ENCODE measurements at regions not wholly inside any gene's neighbourhood (a gene's known extent, or its start where the extent isn't known, plus 50 kb on each side); places are given as distances from the start of the nearest gene placed in this dataset.

GRCh38 chr2:40760071-40760666 lies 308.3 kb upstream of the SLC8A1 start:
- no peak for FAIRE-seq
- no peak for DNase-seq (ENCODE audit: low spot score in 2 of 2)

- DNase-seq (ENCODE audit: low spot score in 2 of 2), result no peak
- FAIRE-seq, result no peak
Measured at GRCh38 chr2:40773291-40773690, 321.4 kb upstream of the SLC8A1 start.

- no peak for DNase-seq (ENCODE audit: low spot score in 2 of 2)
- FAIRE-seq, result no peak
Measured at GRCh38 chr2:40783704-40784103, 331.8 kb upstream of the SLC8A1 start.

- DNase-seq (ENCODE audit: low spot score in 2 of 2) (no peak), FAIRE-seq (no peak)
Measured at GRCh38 chr2:40786636-40787035, 334.7 kb upstream of the SLC8A1 start.

DNA sequence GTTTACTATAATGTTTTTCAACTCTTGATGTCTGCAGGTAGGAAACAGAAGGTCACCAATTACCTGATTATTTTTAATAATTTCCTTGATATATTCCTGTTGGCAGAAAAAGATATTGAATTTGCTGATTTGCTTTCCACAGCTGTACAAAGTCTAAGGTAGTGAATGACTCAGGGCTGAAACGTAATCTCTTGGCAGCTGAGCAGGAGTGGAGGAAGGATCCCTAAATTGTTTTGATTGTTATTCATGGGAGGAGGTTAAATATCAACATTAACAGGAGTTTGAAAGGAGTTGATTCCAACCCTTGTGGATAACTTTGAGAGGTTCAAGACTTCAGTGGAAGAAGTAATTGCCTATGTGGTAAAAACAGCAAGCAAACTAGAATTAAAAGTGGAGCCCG lies 345.2 kb upstream of the SLC8A1 start:
- FAIRE-seq (no peak), DNase-seq (ENCODE audit: low spot score in 2 of 2) (no peak)

DNA sequence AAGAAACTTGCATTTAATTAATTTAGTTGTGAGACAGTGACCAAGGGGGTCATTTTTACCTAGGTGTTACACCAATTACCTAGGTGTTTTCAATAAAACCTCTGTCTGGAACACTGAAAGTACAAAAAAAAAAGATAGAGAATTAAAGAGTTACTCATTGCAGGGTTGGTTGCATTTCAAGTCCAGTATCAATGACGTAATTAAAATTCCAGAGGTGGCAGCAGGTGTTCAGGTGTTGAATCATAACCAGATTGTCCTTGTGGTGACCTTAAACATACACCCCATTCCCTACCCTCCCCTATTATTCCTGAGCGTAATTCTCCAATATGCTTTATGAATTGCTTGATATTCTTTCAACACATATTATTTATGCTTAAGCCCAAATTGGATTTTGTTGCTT lies 352.0 kb upstream of the SLC8A1 start:
- no peak for DNase-seq (ENCODE audit: low spot score in 2 of 2)
- FAIRE-seq, result no peak

DNA sequence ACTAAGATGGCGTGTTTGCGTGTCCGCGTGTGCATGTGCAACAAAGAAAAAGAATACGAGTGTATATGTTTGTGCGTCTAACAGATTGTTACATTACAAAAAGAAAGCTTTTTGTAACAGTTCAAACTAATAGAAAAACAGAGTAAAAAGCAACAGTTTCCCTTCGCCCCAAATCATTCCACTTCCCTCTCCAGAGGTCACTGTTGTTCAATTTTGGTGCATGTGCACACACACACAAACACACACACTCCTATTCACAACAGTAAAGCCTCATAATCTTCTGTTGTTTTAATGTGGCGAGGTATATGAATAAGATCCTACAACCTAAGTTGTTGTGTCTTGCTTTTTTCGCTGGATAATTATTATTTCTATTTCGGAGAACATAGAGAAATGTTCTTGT lies 357.3 kb upstream of the SLC8A1 start:
- no peak for FAIRE-seq
- no peak for DNase-seq (ENCODE audit: low spot score in 2 of 2)

- no peak for FAIRE-seq
Measured at GRCh38 chr2:40814616-40815015, 362.7 kb upstream of the SLC8A1 start.

GRCh38 chr2:40820319-40820718 lies 368.4 kb upstream of the SLC8A1 start:
- FAIRE-seq, result no peak
- DNase-seq (ENCODE audit: low spot score in 2 of 2), result no peak

More at GRCh38 chr2:40814616-40815015, 362.7 kb upstream of the SLC8A1 start:
- no peak for DNase-seq (ENCODE audit: low spot score in 2 of 2)

GRCh38 chr2:40823478-40823877 lies 371.6 kb upstream of the SLC8A1 start:
- no peak for DNase-seq (ENCODE audit: low spot score in 2 of 2)
- no peak for FAIRE-seq

DNA sequence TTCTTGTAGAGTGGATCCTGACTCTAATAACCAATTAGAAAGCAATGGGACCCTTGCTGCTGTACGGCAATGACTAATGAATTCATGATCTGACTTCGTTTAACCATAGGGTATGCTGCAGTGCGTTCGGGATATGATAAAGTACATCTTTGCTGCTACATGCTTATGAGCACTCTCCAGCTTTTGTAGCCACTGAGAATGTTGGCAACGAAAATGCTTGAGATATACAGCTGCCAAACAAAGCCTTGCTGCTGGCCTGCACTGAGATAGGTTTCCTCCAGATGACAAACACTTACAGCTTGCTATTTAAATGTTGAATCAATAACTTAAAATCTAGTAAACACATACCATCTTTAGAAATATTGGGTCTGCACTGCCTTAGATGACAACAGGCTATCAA lies 372.4 kb upstream of the SLC8A1 start:
- no peak for FAIRE-seq
- no peak for DNase-seq (ENCODE audit: low spot score in 2 of 2)

GRCh38 chr2:40827392-40827791 lies 375.5 kb upstream of the SLC8A1 start:
- FAIRE-seq (no peak), DNase-seq (ENCODE audit: low spot score in 2 of 2) (no peak)

- no peak for DNase-seq (ENCODE audit: low spot score in 2 of 2)
- no peak for FAIRE-seq
Measured at GRCh38 chr2:40831321-40831873, 379.5 kb upstream of the SLC8A1 start.

- DNase-seq (ENCODE audit: low spot score in 2 of 2) (no peak), FAIRE-seq (no peak)
Measured at GRCh38 chr2:40841856-40842255, 390.0 kb upstream of the SLC8A1 start.

GRCh38 chr2:40844353-40845277 lies 392.7 kb upstream of the SLC8A1 start:
- no peak for DNase-seq (ENCODE audit: low spot score in 2 of 2)
- FAIRE-seq, result no peak

- FAIRE-seq, result no peak
- no peak for DNase-seq (ENCODE audit: low spot score in 2 of 2)
Measured at GRCh38 chr2:40851661-40852060, 399.8 kb upstream of the SLC8A1 start.

GRCh38 chr2:40859617-40860016 lies 407.7 kb upstream of the SLC8A1 start:
- FAIRE-seq, result no peak
- DNase-seq (ENCODE audit: low spot score in 2 of 2), result no peak

DNA sequence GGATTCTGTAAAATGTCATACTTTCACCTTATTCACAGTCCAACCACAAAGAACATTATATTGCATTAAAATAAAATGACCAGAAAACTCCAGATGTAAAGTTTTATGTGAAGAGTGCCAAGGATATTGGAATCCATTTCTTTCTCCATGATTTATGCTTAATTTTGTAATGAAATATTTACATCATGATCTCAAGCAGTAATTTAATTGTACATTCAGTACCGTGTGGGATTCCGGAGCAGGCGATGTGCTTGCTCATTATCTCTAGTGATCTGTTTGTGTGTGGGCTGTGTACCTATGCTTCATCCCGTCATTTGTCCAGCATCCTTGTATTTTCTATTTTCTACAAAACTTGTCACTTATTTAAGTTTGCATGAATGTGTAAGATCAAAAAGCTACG lies 415.9 kb upstream of the SLC8A1 start:
- FAIRE-seq (no peak), DNase-seq (ENCODE audit: low spot score in 2 of 2) (no peak)

- no peak for DNase-seq (ENCODE audit: low spot score in 2 of 2)
- no peak for FAIRE-seq
Measured at GRCh38 chr2:40872580-40872979, 420.7 kb upstream of the SLC8A1 start.

DNA sequence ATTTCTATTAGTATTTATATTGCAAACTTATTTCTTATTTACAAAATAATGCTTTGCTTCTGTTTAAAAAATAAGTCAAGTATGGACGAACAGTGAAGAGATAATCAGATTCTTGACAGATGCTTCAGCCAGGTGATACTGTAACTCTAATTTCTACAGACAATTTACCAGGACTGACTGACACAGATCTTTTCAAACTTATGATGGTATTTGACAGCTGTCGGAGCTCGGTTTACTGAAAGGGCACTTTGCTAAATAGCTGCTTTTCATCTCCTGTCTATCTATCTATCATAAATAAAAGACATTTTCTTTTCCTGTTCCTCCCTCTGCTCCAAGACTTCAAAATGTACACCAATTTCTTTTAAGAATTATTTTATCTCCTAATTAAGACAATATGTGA lies 422.5 kb upstream of the SLC8A1 start:
- FAIRE-seq (no peak), DNase-seq (ENCODE audit: low spot score in 2 of 2) (no peak)

DNA sequence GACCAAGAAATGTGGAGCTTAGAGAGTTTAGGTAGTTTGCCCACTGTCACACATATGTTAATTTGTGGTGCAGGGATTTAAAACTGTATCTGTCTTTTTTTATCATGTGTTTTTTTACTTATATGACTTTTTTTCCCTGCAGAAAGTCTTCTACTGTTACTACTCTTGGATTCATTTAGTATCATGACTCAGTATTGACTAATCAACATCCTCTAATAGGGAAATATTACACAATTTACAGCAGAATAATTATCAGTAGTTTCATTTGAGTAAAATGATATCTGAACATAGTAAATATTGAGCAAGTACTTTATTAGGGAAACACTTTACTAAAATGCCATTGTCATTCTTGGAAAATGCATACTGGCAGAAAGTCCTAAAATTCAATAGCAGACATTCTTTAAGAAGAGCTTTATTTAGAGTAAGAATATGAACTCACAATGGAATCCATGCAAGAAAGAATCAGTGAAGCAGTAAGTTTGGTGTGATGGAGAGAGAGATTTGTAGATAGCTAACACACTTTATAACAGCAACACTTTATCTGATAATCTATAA lies 425.9 kb upstream of the SLC8A1 start:
- DNase-seq (ENCODE audit: low spot score in 2 of 2) (no peak), FAIRE-seq (no peak)
